ENCODE measurements at regions not wholly inside any gene's neighbourhood (a gene's known extent, or its start where the extent isn't known, plus 50 kb on each side); places are given as distances from the start of the nearest gene placed in this dataset.

DNA sequence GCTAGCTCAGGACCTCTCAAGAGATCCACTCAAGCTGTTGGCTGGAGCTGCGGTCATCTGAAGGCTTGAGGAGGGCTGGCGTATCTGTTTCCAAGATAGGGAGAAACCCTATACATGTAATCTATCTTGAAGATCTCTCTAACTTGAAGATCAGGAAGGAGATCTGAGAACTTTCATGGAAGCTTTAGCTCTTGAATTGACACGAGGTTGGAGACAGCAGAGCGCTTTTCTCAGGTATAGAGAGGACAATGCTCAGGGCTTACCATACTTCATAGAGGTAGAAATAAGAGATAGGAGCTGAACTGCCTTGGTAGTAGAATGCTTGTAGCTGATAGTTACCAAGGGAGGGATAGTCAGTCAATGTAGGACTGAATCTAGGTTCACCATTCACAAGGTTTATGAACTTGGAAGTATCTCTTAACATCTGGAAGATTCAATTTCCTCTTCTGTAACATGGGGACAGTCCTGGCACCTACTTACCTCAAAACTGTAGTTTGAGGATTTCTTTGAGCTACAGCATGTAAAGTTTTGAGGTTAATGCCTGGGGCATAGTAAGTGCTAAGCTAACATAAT, 267.0 kb upstream of the MAF start:
- TF ChIP-seq, protein P1, sequence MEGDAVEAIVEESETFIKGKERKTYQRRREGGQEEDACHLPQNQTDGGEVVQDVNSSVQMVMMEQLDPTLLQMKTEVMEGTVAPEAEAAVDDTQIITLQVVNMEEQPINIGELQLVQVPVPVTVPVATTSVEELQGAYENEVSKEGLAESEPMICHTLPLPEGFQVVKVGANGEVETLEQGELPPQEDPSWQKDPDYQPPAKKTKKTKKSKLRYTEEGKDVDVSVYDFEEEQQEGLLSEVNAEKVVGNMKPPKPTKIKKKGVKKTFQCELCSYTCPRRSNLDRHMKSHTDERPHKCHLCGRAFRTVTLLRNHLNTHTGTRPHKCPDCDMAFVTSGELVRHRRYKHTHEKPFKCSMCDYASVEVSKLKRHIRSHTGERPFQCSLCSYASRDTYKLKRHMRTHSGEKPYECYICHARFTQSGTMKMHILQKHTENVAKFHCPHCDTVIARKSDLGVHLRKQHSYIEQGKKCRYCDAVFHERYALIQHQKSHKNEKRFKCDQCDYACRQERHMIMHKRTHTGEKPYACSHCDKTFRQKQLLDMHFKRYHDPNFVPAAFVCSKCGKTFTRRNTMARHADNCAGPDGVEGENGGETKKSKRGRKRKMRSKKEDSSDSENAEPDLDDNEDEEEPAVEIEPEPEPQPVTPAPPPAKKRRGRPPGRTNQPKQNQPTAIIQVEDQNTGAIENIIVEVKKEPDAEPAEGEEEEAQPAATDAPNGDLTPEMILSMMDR (IDR thresholded peaks at IDR 0.05) = no peak
- TF ChIP-seq POLR2A (IDR thresholded peaks at IDR 0.05) = no peak

Data from lower leg skin (tissue), 3 donors.